HCT116 (cell line): ENCODE measurements at regions not wholly inside any gene's neighbourhood (a gene's known extent, or its start where the extent isn't known, plus 50 kb on each side); places are given as distances from the start of the nearest gene placed in this dataset.

Experiments used
- CTCF ChIP-seq, 3 experiments: fragments of 200-600 bp in 1 of 3; sonication (generic) in 1 of 3; IDR thresholded peaks in 2 of 3; conservative IDR thresholded peaks in 1 of 3; 2 replicates each; pipeline ENCODE4 v1.5.1; 2012 to 2017; ENCODE audit warnings: low read depth in 2 of 3, low read length in 2 of 3, antibody characterized with exemption in 1 of 3, borderline replicate concordance in 1 of 3, control low read depth in 1 of 3, mild to moderate bottlenecking in 1 of 3, mixed read lengths in 1 of 3, mixed run types in 1 of 3, moderate library complexity in 1 of 3; ENCODE audit not compliant: insufficient read depth in 1 of 3
- EZH2 ChIP-seq: fragments of 200-600 bp; sonication (generic); IDR thresholded peaks from 2 replicates; pipeline ENCODE4 v1.6.1; 2017; ENCODE audit warnings: antibody characterized with exemption, mixed run types
- POLR2A ChIP-seq: IDR thresholded peaks from 2 replicates; pipeline ENCODE4 v1.7.0; 2011; ENCODE audit warnings: borderline replicate concordance; ENCODE audit not compliant: insufficient read depth, insufficient read length; ENCODE audit errors: extremely low read depth
- POLR2AphosphoS5 ChIP-seq: IDR thresholded peaks from 2 replicates; pipeline ENCODE4 v1.6.1; 2011; ENCODE audit warnings: mild to moderate bottlenecking, low read depth, low read length, moderate library complexity
- RAD21 ChIP-seq: IDR thresholded peaks from 2 replicates; pipeline ENCODE4 v1.6.1; 2012; ENCODE audit warnings: low read depth, mild to moderate bottlenecking
- SP1 ChIP-seq: IDR thresholded peaks from 2 replicates; pipeline ENCODE4 v1.6.1; 2012; ENCODE audit warnings: low read depth
- TCF7L2 ChIP-seq: IDR thresholded peaks from 2 replicates; pipeline ENCODE4 v1.7.0; 2011; ENCODE audit warnings: borderline replicate concordance, inconsistent platforms; ENCODE audit not compliant: insufficient read depth, insufficient read length; ENCODE audit errors: extremely low read depth
- TF ChIP-seq, protein P1 (sequence below): IDR thresholded peaks from 2 replicates; pipeline ENCODE4 v1.6.1; 2012; ENCODE audit warnings: low read depth

GRCh38 chr12:132423251-132423819 lies 66.6 kb upstream of the FBRSL1 start:
- no peak for TF ChIP-seq RAD21
- no peak for TF ChIP-seq SP1
- no peak for TF ChIP-seq CTCF (IDR thresholded peaks at IDR 0.05 in 2 of 3, conservative IDR thresholded peaks at IDR 0.05 in 1 of 3; ENCODE audit: borderline replicate concordance in 1 of 3, insufficient read depth in 1 of 3, low read depth in 2 of 3, low read length in 2 of 3)
- TF ChIP-seq EZH2, result no peak
- no peak for TF ChIP-seq POLR2A
- TF ChIP-seq, protein P1, sequence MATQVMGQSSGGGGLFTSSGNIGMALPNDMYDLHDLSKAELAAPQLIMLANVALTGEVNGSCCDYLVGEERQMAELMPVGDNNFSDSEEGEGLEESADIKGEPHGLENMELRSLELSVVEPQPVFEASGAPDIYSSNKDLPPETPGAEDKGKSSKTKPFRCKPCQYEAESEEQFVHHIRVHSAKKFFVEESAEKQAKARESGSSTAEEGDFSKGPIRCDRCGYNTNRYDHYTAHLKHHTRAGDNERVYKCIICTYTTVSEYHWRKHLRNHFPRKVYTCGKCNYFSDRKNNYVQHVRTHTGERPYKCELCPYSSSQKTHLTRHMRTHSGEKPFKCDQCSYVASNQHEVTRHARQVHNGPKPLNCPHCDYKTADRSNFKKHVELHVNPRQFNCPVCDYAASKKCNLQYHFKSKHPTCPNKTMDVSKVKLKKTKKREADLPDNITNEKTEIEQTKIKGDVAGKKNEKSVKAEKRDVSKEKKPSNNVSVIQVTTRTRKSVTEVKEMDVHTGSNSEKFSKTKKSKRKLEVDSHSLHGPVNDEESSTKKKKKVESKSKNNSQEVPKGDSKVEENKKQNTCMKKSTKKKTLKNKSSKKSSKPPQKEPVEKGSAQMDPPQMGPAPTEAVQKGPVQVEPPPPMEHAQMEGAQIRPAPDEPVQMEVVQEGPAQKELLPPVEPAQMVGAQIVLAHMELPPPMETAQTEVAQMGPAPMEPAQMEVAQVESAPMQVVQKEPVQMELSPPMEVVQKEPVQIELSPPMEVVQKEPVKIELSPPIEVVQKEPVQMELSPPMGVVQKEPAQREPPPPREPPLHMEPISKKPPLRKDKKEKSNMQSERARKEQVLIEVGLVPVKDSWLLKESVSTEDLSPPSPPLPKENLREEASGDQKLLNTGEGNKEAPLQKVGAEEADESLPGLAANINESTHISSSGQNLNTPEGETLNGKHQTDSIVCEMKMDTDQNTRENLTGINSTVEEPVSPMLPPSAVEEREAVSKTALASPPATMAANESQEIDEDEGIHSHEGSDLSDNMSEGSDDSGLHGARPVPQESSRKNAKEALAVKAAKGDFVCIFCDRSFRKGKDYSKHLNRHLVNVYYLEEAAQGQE, result no peak
- no peak for TF ChIP-seq TCF7L2
- TF ChIP-seq POLR2AphosphoS5, result no peak
